HepG2 (cell line): ENCODE measurements at regions not wholly inside any gene's neighbourhood (a gene's known extent, or its start where the extent isn't known, plus 50 kb on each side); places are given as distances from the start of the nearest gene placed in this dataset.

Experiments
- CAMTA2 ChIP-seq: sonication (generic); formaldehyde crosslinking; IDR thresholded peaks from 2 replicates; pipeline ENCODE4 v1.4.0; 2020; ENCODE audit warnings: mild to moderate bottlenecking, missing genetic modification reagents, borderline replicate concordance
- ELF3 ChIP-seq: IDR thresholded peaks from 2 replicates; pipeline ENCODE4 v1.6.1; 2016; ENCODE audit warnings: missing genetic modification reagents, missing compliant biosample characterization
- FOXK2 ChIP-seq: fragments of 450-650 bp; IDR thresholded peaks from 2 replicates; pipeline ENCODE4 v1.6.1; 2016
- HNRNPUL1 ChIP-seq: fragments of 200-400 bp; formaldehyde crosslinking; IDR thresholded peaks from 2 replicates; pipeline ENCODE4 v1.6.1; 2017; ENCODE audit warnings: low read depth, mild to moderate bottlenecking, low read length, moderate library complexity
- KDM4B ChIP-seq: sonication (generic); formaldehyde crosslinking; IDR thresholded peaks from 2 replicates; pipeline ENCODE4 v1.4.0; 2020; ENCODE audit warnings: missing genetic modification reagents
- MTF2 ChIP-seq: sonication (generic); formaldehyde crosslinking; IDR thresholded peaks from 2 replicates; pipeline ENCODE4 v1.5.0; 2020; ENCODE audit warnings: missing genetic modification reagents, borderline replicate concordance
- NR1H2 ChIP-seq: sonication (generic); formaldehyde crosslinking; IDR thresholded peaks from 2 replicates; pipeline ENCODE4 v1.8.1; 2022; ENCODE audit warnings: low read depth, missing genetic modification reagents, borderline replicate concordance
- PITX1 ChIP-seq: sonication (generic); formaldehyde crosslinking; IDR thresholded peaks from 2 replicates; pipeline ENCODE4 v1.5.1; 2020; ENCODE audit warnings: mild to moderate bottlenecking, missing genetic modification reagents
- SCMH1 ChIP-seq: sonication (generic); formaldehyde crosslinking; IDR thresholded peaks from 2 replicates; pipeline ENCODE4 v1.9.0; 2021; ENCODE audit warnings: missing genetic modification reagents, mild to moderate bottlenecking, borderline replicate concordance
- SETDB1 ChIP-seq: sonication (generic); formaldehyde crosslinking; IDR thresholded peaks from 2 replicates; pipeline ENCODE4 v1.5.1; 2020; ENCODE audit warnings: missing genetic modification reagents, mild to moderate bottlenecking, borderline replicate concordance
- TAF1 ChIP-seq: sonication (generic); formaldehyde crosslinking; IDR thresholded peaks from 2 replicates; pipeline ENCODE4 v1.4.0; 2020; ENCODE audit warnings: missing genetic modification reagents
- TFDP1 ChIP-seq: IDR thresholded peaks from 2 replicates; pipeline ENCODE4 v1.6.1; 2016; ENCODE audit warnings: missing compliant biosample characterization, missing genetic modification reagents, borderline replicate concordance
- TOE1 ChIP-seq: sonication (generic); formaldehyde crosslinking; IDR thresholded peaks from 2 replicates; pipeline ENCODE4 v1.4.0; 2020; ENCODE audit warnings: mild to moderate bottlenecking, missing genetic modification reagents
- ZBTB7A ChIP-seq: sonication (generic); formaldehyde crosslinking; IDR thresholded peaks from 2 replicates; pipeline ENCODE4 v1.8.0; 2022; ENCODE audit warnings: mild to moderate bottlenecking, missing genetic modification reagents
- ZFP36 ChIP-seq: fragments of 150-350 bp; IDR thresholded peaks from 2 replicates; pipeline ENCODE4 v1.6.1; 2018; ENCODE audit warnings: borderline replicate concordance, low read length, low read depth; ENCODE audit not compliant: partially characterized antibody
- ZFYVE20 ChIP-seq: sonication (generic); formaldehyde crosslinking; IDR thresholded peaks from 2 replicates; pipeline ENCODE4 v1.8.0; 2023; ENCODE audit warnings: low read depth, mild to moderate bottlenecking, moderate library complexity, missing genetic modification reagents, borderline replicate concordance
- ZNF230 ChIP-seq: sonication (generic); formaldehyde crosslinking; IDR thresholded peaks from 2 replicates; pipeline ENCODE4 v1.4.0; 2020; ENCODE audit warnings: mild to moderate bottlenecking, missing genetic modification reagents
- ZNF343 ChIP-seq: sonication (generic); formaldehyde crosslinking; IDR thresholded peaks from 2 replicates; pipeline ENCODE4 v1.4.0; 2020; ENCODE audit warnings: mild to moderate bottlenecking, missing genetic modification reagents
- ZNF367 ChIP-seq: sonication (generic); formaldehyde crosslinking; IDR thresholded peaks from 2 replicates; pipeline ENCODE4 v1.4.0; 2020; ENCODE audit warnings: missing genetic modification reagents, borderline replicate concordance
- ZNF432 ChIP-seq: sonication (generic); formaldehyde crosslinking; IDR thresholded peaks from 2 replicates; pipeline ENCODE4 v1.5.0; 2020; ENCODE audit warnings: missing genetic modification reagents, mild to moderate bottlenecking, borderline replicate concordance
- ZNF547 ChIP-seq: sonication (generic); formaldehyde crosslinking; IDR thresholded peaks from 2 replicates; pipeline ENCODE4 v1.5.1; 2020; ENCODE audit warnings: mild to moderate bottlenecking, missing genetic modification reagents
- ZNF562 ChIP-seq: sonication (generic); formaldehyde crosslinking; IDR thresholded peaks from 2 replicates; pipeline ENCODE4 v1.8.0; 2022; ENCODE audit warnings: missing genetic modification reagents, borderline replicate concordance
- ZNF569 ChIP-seq: sonication (generic); formaldehyde crosslinking; IDR thresholded peaks from 2 replicates; pipeline ENCODE4 v1.5.0; 2020; ENCODE audit warnings: mild to moderate bottlenecking, missing genetic modification reagents, moderate library complexity, borderline replicate concordance
- ZNF615 ChIP-seq: sonication (generic); formaldehyde crosslinking; IDR thresholded peaks from 2 replicates; pipeline ENCODE4 v1.5.0; 2020; ENCODE audit warnings: mild to moderate bottlenecking, missing genetic modification reagents, borderline replicate concordance
- TF ChIP-seq, protein P1 (sequence below): sonication (generic); formaldehyde crosslinking; IDR thresholded peaks from 2 replicates; pipeline ENCODE4 v1.8.0; 2022; ENCODE audit warnings: missing genetic modification reagents, mild to moderate bottlenecking, inconsistent platforms, borderline replicate concordance
- TF ChIP-seq, protein P2 (sequence below): sonication (generic); formaldehyde crosslinking; IDR thresholded peaks from 2 replicates; pipeline ENCODE4; 2020; ENCODE audit warnings: missing genetic modification reagents, mild to moderate bottlenecking, borderline replicate concordance

DNA sequence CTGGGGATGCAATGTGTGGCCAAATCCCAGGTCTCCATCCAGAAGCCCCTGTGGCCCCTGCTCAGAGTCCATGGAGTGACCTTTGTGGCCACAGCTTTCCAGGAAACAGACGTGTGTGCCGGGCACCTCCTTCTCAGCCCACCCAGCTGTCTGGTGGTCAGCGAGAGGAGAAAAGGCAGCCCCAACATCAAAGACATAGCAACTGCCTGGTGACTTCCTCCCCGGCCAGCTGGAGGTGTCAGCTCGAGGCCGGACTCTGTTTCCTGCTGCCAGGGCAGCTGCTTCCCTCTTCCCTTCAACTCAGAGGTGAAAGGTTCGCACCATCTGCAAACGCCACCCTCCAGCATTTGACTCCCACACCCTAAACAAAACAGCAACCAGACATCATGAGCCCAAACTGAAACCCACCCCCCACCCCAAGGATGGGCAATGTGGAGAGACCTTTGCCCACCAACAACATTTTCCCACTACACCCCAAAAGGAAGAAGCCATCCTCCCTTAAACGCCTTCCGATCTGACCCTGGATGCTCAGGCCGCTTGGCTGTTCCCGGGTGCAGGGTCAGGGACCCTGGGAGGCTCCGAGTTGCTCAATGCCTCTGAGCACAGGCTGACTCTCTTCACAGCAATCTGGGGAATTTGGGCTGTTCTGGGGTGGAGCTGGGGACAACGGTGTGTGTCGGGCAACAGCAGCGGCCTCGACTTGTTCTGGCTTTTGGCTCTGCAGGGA lies 162.3 kb downstream of the PSMG1 start (continued):
- TF ChIP-seq TFDP1 (CRISPR knock-in tag) (no peak), SCMH1 (CRISPR knock-in tag) (no peak), SETDB1 (CRISPR knock-in tag) (no peak), ZNF615 (CRISPR knock-in tag) (no peak), MTF2 (CRISPR knock-in tag) (no peak; the same call in 1 of the 2 replicates), ZFP36 (no peak), ZNF432 (no peak), TAF1 (CRISPR knock-in tag) (no peak), FOXK2 (no peak), ELF3 (CRISPR knock-in tag) (peak; percentile 97), KDM4B (CRISPR knock-in tag) (no peak), NR1H2 (CRISPR knock-in tag) (no peak), ZNF343 (CRISPR knock-in tag) (no peak), ZNF367 (CRISPR knock-in tag) (no peak), TOE1 (CRISPR knock-in tag) (no peak), PITX1 (CRISPR knock-in tag) (peak; percentile 85), ZFYVE20 (no peak), ZNF569 (CRISPR knock-in tag) (no peak), ZNF230 (CRISPR knock-in tag) (no peak), ZBTB7A (0 out of 2 replicates have a peak, but pooled peaks have one; percentile 79), ZNF547 (CRISPR knock-in tag) (0 out of 2 replicates have a peak, but pooled peaks have one; percentile 31), ZNF562 (CRISPR knock-in tag) (no peak), CAMTA2 (CRISPR knock-in tag) (no peak), HNRNPUL1 (no peak)
- TF ChIP-seq, protein P1, sequence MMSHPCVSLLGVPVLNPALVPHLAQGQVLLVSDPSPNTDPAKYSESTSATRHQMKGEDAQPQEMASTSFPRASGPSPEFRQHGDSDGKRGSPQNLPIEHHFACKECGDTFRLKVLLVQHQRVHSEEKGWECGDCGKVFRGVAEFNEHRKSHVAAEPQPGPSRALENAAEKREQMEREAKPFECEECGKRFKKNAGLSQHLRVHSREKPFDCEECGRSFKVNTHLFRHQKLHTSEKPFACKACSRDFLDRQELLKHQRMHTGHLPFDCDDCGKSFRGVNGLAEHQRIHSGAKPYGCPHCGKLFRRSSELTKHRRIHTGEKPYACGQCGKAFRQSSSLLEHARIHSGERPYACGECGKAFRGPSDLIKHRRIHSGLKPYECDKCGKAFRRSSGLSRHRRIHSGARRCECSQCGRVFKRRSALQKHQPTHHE = no peak
- TF ChIP-seq, protein P2, sequence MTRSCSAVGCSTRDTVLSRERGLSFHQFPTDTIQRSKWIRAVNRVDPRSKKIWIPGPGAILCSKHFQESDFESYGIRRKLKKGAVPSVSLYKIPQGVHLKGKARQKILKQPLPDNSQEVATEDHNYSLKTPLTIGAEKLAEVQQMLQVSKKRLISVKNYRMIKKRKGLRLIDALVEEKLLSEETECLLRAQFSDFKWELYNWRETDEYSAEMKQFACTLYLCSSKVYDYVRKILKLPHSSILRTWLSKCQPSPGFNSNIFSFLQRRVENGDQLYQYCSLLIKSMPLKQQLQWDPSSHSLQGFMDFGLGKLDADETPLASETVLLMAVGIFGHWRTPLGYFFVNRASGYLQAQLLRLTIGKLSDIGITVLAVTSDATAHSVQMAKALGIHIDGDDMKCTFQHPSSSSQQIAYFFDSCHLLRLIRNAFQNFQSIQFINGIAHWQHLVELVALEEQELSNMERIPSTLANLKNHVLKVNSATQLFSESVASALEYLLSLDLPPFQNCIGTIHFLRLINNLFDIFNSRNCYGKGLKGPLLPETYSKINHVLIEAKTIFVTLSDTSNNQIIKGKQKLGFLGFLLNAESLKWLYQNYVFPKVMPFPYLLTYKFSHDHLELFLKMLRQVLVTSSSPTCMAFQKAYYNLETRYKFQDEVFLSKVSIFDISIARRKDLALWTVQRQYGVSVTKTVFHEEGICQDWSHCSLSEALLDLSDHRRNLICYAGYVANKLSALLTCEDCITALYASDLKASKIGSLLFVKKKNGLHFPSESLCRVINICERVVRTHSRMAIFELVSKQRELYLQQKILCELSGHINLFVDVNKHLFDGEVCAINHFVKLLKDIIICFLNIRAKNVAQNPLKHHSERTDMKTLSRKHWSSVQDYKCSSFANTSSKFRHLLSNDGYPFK (CRISPR knock-in tag) = peak; percentile 16; the same call in 1 of the 2 replicates
